ENCODE measurements at regions not wholly inside any gene's neighbourhood (a gene's known extent, or its start where the extent isn't known, plus 50 kb on each side); places are given as distances from the start of the nearest gene placed in this dataset.
A peak's percentile ranks its signal among the peaks of the same experiment; 100 is the strongest.
"Not testable (repeated sequence)": the region's sequence is repeated elsewhere in the genome, so short reads cannot be mapped to it uniquely, and the experiment has no call there.

DNA sequence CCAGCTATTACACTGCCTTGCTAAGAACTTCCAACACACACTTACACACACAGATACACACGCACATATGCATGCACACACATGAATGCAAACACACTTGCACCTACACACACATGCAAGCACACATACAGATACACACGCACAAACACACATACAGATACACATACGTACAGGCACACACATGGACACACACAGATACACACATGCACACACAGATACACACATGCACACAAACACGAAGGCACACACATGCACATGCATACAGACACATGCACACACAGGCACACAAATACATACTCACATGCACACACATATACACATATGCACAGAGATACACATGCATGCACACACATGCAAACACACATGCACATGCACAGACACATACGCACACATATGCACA is 284.3 kb upstream of the FRG2C start:
- H3K27me3 ChIP-seq (ENCODE audit: control insufficient read depth, insufficient read depth, low read length); H3K4me3 ChIP-seq (ENCODE audit: low read length); DNase-seq; H3K27ac ChIP-seq (ENCODE audit: low read length); H3K9me3 ChIP-seq (replicated peaks; ENCODE audit: control insufficient read depth, low read depth, low read length); H3K4me1 ChIP-seq (ENCODE audit: control insufficient read depth, insufficient read depth, low read length); H3K36me3 ChIP-seq (ENCODE audit: control insufficient read depth, insufficient read depth, low read length): not testable (repeated sequence)
- 100% methylated on average over 1 of the region's 5 CpGs for WGBS (ENCODE audit: insufficient coverage)

DNA sequence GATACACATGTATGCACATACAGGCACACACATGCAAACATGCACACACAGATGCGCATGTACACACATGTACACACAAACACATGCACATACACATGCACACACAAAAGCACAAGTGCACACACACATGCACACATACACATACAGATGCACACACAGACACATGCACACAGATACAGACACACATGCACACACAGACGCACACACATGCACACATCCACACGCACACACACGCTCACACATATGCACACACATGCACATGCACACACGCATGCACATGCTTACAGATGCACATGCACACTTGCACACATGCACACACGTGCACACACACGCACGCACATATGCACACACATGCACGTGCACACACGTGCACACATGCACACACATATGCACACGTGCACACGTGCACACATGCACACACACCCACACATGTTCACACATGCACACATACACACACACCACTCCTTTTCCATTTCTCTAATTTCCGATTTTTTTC is 283.8 kb upstream of the FRG2C start:
- H3K4me1 ChIP-seq (ENCODE audit: control insufficient read depth, insufficient read depth, low read length): no peaks in the 10 kb centered on the region
- no peaks in the 10 kb centered on the region for H3K36me3 ChIP-seq (ENCODE audit: control insufficient read depth, insufficient read depth, low read length)
- 94% methylated on average over 8 of the region's 13 CpGs for WGBS (ENCODE audit: insufficient coverage)
- H3K4me3 ChIP-seq (ENCODE audit: low read length): no peak overlapping the region
- H3K27ac ChIP-seq (ENCODE audit: low read length): no peak overlapping the region
- H3K27me3 ChIP-seq (ENCODE audit: control insufficient read depth, insufficient read depth, low read length): no peaks in the 10 kb centered on the region
- H3K9me3 ChIP-seq (replicated peaks; ENCODE audit: control insufficient read depth, low read depth, low read length): no peaks in the 10 kb centered on the region
- no peak for DNase-seq

DNA sequence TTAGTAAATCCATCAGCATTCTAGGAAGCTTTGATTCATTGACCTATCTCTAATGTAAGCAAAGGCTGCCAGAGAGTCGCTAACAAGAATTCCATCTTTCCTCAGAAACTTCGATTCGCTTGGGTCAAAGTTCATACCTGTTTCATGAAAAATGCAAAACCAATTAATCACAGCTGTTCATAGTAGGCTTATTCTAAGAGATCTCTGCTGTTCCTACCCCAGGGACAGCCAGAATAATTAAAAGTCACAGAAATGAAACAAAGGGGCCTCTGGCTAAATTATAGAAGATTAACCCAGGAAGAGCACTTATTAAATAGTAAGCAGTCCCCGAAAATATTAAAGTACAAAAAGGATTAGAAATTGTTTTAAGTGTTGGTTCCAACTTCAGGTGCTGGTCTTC is 280.1 kb upstream of the FRG2C start:
- H3K4me3 ChIP-seq (ENCODE audit: low read length); H3K36me3 ChIP-seq (ENCODE audit: control insufficient read depth, insufficient read depth, low read length); H3K9me3 ChIP-seq (replicated peaks; ENCODE audit: control insufficient read depth, low read depth, low read length); H3K4me1 ChIP-seq (ENCODE audit: control insufficient read depth, insufficient read depth, low read length); H3K27ac ChIP-seq (ENCODE audit: low read length); DNase-seq; H3K27me3 ChIP-seq (ENCODE audit: control insufficient read depth, insufficient read depth, low read length): not testable (repeated sequence)
- whole genome bisulfite sequencing (ENCODE audit: insufficient coverage): no CpG with 5 or more reads among the region's 4 CpGs

DNA sequence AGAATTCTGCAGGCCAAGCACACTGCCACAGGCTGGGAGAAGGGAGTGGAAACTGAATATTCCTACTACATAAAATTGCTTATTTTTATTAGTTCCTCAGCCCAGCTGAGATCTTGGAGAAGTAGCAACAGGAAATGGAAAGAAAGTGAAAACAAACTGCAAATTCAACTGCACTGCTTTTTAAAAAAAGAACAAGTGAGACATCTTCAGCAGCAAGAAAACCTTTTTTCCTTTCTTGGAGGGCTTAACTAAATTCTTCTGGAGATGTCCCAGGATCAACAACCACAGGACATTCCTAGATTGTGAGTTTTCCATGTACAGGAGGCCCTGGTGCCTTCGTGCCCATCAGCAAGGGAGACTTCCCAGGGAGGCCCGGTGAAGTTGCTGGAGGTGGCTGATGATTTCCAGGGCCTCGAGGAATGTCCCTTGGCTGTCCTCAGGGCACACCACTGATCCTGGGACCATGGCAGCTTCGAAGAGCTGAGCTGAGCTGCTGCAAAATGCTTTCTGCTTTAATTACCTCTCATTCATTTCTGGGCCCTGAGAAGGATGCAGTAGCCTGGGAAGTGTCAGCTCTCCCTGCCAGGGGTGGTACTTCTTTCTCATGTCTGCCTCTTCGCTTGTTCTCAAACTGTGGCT is 275.5 kb upstream of the FRG2C start:
- H3K9me3 ChIP-seq (replicated peaks; ENCODE audit: control insufficient read depth, low read depth, low read length); H3K27me3 ChIP-seq (ENCODE audit: control insufficient read depth, insufficient read depth, low read length); H3K4me1 ChIP-seq (ENCODE audit: control insufficient read depth, insufficient read depth, low read length); H3K36me3 ChIP-seq (ENCODE audit: control insufficient read depth, insufficient read depth, low read length); H3K27ac ChIP-seq (ENCODE audit: low read length); H3K4me3 ChIP-seq (ENCODE audit: low read length): not testable (repeated sequence)
- WGBS (ENCODE audit: insufficient coverage): no CpG with 5 or more reads among the region's 5 CpGs
- DNase-seq: peak; percentile 63

DNA sequence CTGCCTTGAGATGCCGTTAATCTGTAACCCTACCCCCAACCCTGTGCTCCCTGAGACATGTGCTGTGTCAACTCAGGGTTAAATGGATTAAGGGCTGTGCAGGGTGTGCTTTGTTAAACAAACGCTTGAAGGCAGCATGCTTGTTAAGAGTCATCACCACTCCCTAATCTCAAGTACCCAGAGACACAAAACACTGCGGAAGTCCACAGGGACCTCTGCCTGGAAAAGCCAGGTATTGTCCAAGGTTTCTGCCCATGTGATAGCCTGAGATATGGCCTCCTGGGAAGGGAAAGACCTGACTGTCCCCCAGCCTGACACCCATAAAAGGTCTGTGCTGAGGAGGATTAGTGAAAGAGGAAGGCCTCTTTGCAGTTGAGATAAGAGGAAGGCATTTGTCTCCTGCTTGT is 270.8 kb upstream of the FRG2C start:
- H3K36me3 ChIP-seq (ENCODE audit: control insufficient read depth, insufficient read depth, low read length); H3K9me3 ChIP-seq (replicated peaks; ENCODE audit: control insufficient read depth, low read depth, low read length); DNase-seq; H3K4me3 ChIP-seq (ENCODE audit: low read length); H3K27me3 ChIP-seq (ENCODE audit: control insufficient read depth, insufficient read depth, low read length); H3K4me1 ChIP-seq (ENCODE audit: control insufficient read depth, insufficient read depth, low read length); H3K27ac ChIP-seq (ENCODE audit: low read length): not testable (repeated sequence)
- no CpG with 5 or more reads among the region's 3 CpGs for WGBS (ENCODE audit: insufficient coverage)

DNA sequence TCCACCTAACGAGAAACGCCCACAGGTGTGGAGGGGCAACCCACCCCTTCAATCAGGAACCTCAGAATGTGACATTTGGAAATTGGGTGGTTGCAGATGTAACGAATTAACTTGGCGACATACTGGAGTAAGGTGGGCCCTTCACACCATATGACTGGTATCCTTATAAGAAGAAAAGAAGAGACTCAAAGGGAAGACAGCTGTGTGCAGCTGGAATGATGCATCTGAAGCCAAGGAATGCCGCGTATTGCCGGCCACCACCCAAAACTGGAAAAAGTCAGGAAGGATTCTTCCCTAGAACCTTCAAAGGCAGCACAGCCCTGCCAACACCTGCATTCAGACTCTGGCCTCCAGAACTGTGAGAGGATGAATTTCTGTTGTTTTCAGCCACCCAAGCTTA is 270.0 kb upstream of the FRG2C start:
- not testable (repeated sequence) for H3K27ac ChIP-seq (ENCODE audit: low read length); DNase-seq; H3K36me3 ChIP-seq (ENCODE audit: control insufficient read depth, insufficient read depth, low read length); H3K4me1 ChIP-seq (ENCODE audit: control insufficient read depth, insufficient read depth, low read length); H3K4me3 ChIP-seq (ENCODE audit: low read length); H3K9me3 ChIP-seq (replicated peaks; ENCODE audit: control insufficient read depth, low read depth, low read length); H3K27me3 ChIP-seq (ENCODE audit: control insufficient read depth, insufficient read depth, low read length)
- no CpG with 5 or more reads among the region's 7 CpGs for WGBS (ENCODE audit: insufficient coverage)

DNA sequence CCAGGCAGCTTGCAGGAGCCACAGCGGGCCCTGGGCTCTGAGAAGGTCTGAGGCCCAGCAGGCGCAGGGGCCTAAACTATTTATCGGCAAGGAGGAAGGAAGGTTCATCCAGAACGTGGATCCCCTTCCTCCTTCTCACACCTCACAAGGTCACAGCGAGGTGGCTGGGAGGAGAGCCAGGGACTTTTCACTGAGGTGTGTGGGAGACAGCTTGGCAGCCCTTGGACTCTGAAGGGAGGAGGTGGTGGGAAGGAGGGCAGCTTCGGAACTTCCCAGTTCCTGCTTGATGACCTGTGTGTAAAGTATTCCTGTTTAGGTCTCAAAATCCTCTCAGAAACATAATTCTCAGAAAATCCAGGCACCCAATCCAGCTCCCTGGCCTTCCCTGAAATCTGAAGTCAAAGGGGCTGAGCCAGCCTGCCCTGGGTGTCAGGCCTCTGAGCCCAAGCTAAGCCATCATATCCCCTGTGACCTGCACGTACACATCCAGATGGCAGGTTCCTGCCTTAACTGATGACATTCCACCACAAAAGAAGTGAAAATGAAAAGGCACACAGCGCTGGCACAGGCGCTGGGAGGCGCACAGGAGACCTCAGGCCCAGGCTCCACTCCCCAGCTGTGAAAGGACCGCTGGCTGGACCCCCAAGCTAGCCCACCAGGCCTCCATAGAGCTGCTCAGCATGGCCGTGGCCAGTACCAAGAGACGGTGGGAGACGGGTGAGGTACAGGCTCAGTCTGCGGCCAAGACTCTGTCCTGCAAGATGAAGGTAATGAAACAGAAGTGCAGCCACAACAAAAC is 269.4 kb upstream of the FRG2C start:
- H3K27ac ChIP-seq (ENCODE audit: low read length); H3K27me3 ChIP-seq (ENCODE audit: control insufficient read depth, insufficient read depth, low read length); H3K36me3 ChIP-seq (ENCODE audit: control insufficient read depth, insufficient read depth, low read length); H3K4me1 ChIP-seq (ENCODE audit: control insufficient read depth, insufficient read depth, low read length); H3K9me3 ChIP-seq (replicated peaks; ENCODE audit: control insufficient read depth, low read depth, low read length); H3K4me3 ChIP-seq (ENCODE audit: low read length): not testable (repeated sequence)
- WGBS (ENCODE audit: insufficient coverage): 73% methylated on average over 7 of the region's 15 CpGs
- DNase-seq: peak; percentile 6

DNA sequence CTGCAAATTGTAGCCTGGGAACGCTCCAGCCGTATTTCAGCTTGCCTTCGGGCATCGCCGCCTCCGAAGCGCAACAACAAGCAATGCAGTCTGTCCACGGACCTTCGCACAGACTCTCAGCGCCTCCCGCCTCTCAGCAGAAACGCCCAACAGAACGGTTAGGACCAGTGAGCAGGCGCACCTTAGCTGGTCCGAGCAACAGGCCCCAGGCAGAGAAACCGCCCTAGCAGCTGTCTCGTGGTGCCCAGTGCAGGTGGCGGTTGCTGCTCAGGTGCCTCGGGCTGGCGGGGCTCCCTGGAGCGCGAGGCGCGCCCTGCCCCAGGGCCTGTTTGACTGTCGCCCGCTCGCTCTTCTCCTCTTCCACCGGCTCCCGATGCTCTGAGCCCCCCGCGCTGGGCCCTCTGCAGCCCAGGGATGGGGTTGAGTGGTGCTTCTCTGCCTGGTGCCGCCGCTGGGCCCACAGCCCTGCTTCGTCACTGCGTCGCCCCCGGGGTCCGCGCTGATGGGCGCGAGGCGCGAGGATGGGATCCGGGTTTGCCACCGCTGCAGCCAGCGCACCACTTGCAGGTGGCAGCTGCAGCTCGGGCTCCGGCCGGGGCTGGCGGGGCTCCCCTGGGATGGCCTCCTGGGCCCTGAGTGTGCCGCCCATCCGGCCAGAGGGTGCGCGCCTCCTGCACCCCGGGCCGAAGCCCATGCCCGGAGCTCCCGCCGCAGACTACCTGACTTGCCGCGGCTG is 268.4 kb upstream of the FRG2C start:
- WGBS (ENCODE audit: insufficient coverage): 67% methylated on average over 29 of the region's 61 CpGs
- Histone ChIP-seq H3K4me3 (ENCODE audit: low read length) (peak overlapping the region; percentile 8), H3K4me1 (ENCODE audit: control insufficient read depth, insufficient read depth, low read length) (peaks cover 6% of the 10 kb centered on the region), H3K27me3 (ENCODE audit: control insufficient read depth, insufficient read depth, low read length) (no peaks in the 10 kb centered on the region), H3K27ac (ENCODE audit: low read length) (no peak overlapping the region), H3K9me3 (replicated peaks; ENCODE audit: control insufficient read depth, low read depth, low read length) (no peaks in the 10 kb centered on the region), H3K36me3 (ENCODE audit: control insufficient read depth, insufficient read depth, low read length) (no peaks in the 10 kb centered on the region)
- DNase-seq: no peak

DNA sequence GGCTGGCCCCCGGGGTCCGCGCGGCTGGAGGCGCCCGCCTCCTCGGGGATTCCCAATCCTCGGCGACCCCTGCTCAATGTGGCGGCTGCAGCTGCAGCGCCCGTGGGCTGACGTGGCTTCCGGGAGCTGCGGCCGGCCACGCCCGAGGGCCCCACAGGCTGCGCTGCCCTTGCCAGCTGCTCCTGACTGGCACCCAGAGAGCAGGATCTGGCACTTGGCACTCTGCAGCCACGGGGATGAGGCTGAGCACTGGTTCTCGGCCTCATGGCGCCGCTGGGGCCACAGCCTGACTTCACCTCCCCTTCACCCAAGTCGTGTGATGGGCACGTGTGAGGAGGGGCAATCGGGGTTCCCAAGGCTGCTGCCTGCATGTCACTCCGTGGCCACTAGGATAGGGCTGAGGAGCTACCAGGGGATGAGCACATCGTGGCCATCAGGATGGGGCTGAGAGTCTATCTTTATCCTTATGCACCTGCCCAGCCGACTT is 267.8 kb upstream of the FRG2C start:
- 66% methylated on average over 8 of the region's 29 CpGs for WGBS (ENCODE audit: insufficient coverage)
- no peaks in the 10 kb centered on the region for H3K27me3 ChIP-seq (ENCODE audit: control insufficient read depth, insufficient read depth, low read length)
- peaks cover 6% of the 10 kb centered on the region for H3K4me1 ChIP-seq (ENCODE audit: control insufficient read depth, insufficient read depth, low read length)
- no peak overlapping the region for H3K27ac ChIP-seq (ENCODE audit: low read length)
- DNase-seq: no peak
- no peaks in the 10 kb centered on the region for H3K36me3 ChIP-seq (ENCODE audit: control insufficient read depth, insufficient read depth, low read length)
- H3K9me3 ChIP-seq (replicated peaks; ENCODE audit: control insufficient read depth, low read depth, low read length): no peaks in the 10 kb centered on the region
- no peak overlapping the region for H3K4me3 ChIP-seq (ENCODE audit: low read length)

DNA sequence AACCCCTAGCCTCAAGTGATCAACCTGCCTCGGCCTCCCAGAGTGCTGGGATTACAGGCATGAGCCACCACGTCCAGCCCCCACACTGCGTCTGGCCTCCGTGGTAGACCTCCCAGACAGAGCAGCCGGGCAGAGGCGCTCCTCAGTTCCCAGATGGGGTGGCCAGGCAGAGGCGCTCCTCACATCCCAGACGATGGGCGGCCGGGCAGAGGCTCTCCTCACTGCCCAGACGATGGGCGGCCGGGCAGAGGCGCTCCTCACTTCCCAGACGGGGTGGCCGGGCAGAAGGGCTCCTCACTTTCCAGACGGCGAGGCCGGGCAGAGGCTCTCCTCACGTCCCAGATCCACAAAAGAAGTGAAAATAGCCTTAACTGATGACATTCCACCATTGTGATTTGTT is 266.6 kb upstream of the FRG2C start:
- not testable (repeated sequence) for H3K4me3 ChIP-seq (ENCODE audit: low read length); DNase-seq; H3K9me3 ChIP-seq (replicated peaks; ENCODE audit: control insufficient read depth, low read depth, low read length); H3K36me3 ChIP-seq (ENCODE audit: control insufficient read depth, insufficient read depth, low read length); H3K27me3 ChIP-seq (ENCODE audit: control insufficient read depth, insufficient read depth, low read length); H3K4me1 ChIP-seq (ENCODE audit: control insufficient read depth, insufficient read depth, low read length); H3K27ac ChIP-seq (ENCODE audit: low read length)
- WGBS (ENCODE audit: insufficient coverage): 92% methylated on average over 9 of the region's 20 CpGs
